GM23338 (cell line): ENCODE measurements at regions not wholly inside any gene's neighbourhood (a gene's known extent, or its start where the extent isn't known, plus 50 kb on each side); places are given as distances from the start of the nearest gene placed in this dataset.

ENCODE experiments used
- ATAC-seq: fragments of 200-7000 bp; cut with Tn5 transposase; 3 replicates; pipeline ENCODE4 v1.9.1; 2020
- DNase-seq: peaks from one replicate; pipeline ENCODE4 v3.0.0-alpha.2; 2015; ENCODE audit warnings: low spot score
- H2AFZ ChIP-seq: fragments of 200-600 bp; sonication (generic); 2 replicates; pipeline ENCODE4 v1.8.0; 2016; ENCODE audit warnings: antibody characterized with exemption, mild to moderate bottlenecking, moderate library complexity
- H3F3A ChIP-seq: fragments of 200-600 bp; sonication (generic); replicated peaks from 2 replicates; pipeline ENCODE4 v1.8.0; 2017; ENCODE audit warnings: antibody characterized with exemption, mixed run types, low read depth
- H3K27ac ChIP-seq: fragments of 200-600 bp; sonication (generic); 2 replicates; pipeline ENCODE4 v1.6.1; 2016; ENCODE audit warnings: low read depth
- H3K27me3 ChIP-seq: fragments of 200-600 bp; sonication (generic); 2 replicates; pipeline ENCODE4 v1.8.0; 2016; ENCODE audit warnings: mild to moderate bottlenecking, mixed run types, moderate library complexity; ENCODE audit not compliant: insufficient read depth
- H3K36me3 ChIP-seq: fragments of 200-600 bp; sonication (generic); 2 replicates; pipeline ENCODE4 v1.8.0; 2016; ENCODE audit warnings: mild to moderate bottlenecking; ENCODE audit not compliant: insufficient read depth
- H3K4me1 ChIP-seq: fragments of 200-600 bp; sonication (generic); 2 replicates; pipeline ENCODE4 v1.8.0; 2016; ENCODE audit warnings: mild to moderate bottlenecking, moderate library complexity; ENCODE audit not compliant: insufficient read depth
- H3K4me2 ChIP-seq: fragments of 200-600 bp; sonication (generic); 2 replicates; pipeline ENCODE4 v1.7.1; 2017; ENCODE audit warnings: mixed run types
- H3K4me3 ChIP-seq: fragments of 200-600 bp; sonication (generic); 2 replicates; pipeline ENCODE4 v1.6.1; 2016; ENCODE audit warnings: mixed run types
- H3K79me2 ChIP-seq: fragments of 200-600 bp; sonication (generic); replicated peaks from 2 replicates; pipeline ENCODE4 v1.8.0; 2017; ENCODE audit warnings: mild to moderate bottlenecking; ENCODE audit not compliant: insufficient read depth
- H3K9me2 ChIP-seq: fragments of 200-600 bp; sonication (generic); 2 replicates; pipeline ENCODE4 v1.8.0; 2017; ENCODE audit not compliant: insufficient read depth
- H4K20me1 ChIP-seq: fragments of 200-600 bp; sonication (generic); replicated peaks from 2 replicates; pipeline ENCODE4 v1.8.0; 2017; ENCODE audit warnings: mild to moderate bottlenecking; ENCODE audit not compliant: insufficient read depth
- H3K27ac Mint-ChIP-seq: 2 replicates; pipeline ENCODE4 v1.8.0; 2020; ENCODE audit warnings: inconsistent platforms, mild to moderate bottlenecking, moderate library complexity, mixed read lengths
- H3K27me3 Mint-ChIP-seq: 3 replicates; pipeline ENCODE4 v1.8.0; 2022; ENCODE audit warnings: low read depth, mild to moderate bottlenecking, moderate library complexity, mixed read lengths, inconsistent platforms; ENCODE audit not compliant: insufficient read depth, poor library complexity
- H3K36me3 Mint-ChIP-seq: 3 replicates; pipeline ENCODE4 v1.8.0; 2021; ENCODE audit warnings: low read depth, mild to moderate bottlenecking, inconsistent platforms, moderate library complexity, mixed read lengths
- H3K4me1 Mint-ChIP-seq: 3 replicates; pipeline ENCODE4 v1.8.0; 2020; ENCODE audit warnings: mild to moderate bottlenecking, inconsistent platforms, mixed read lengths
- H3K4me3 Mint-ChIP-seq: 3 replicates; pipeline ENCODE4 v1.8.0; 2021; ENCODE audit warnings: moderate library complexity, mild to moderate bottlenecking, inconsistent platforms, mixed read lengths
- H3K9me3 Mint-ChIP-seq: 3 replicates; pipeline ENCODE4 v1.8.0; 2020; ENCODE audit warnings: moderate library complexity, mild to moderate bottlenecking, inconsistent platforms, mixed read lengths
- CREB1 ChIP-seq: fragments of 250-450 bp; sonication (Bioruptor Pico); IDR thresholded peaks from 2 replicates; pipeline ENCODE4 v1.5.0; 2020; ENCODE audit warnings: low read depth, mild to moderate bottlenecking, moderate library complexity
- CTCF ChIP-seq, 2 experiments: fragments of 200-600 bp in 1 of 2; sonication (generic) in 1 of 2; conservative IDR thresholded peaks; 2 replicates each; pipeline versions ENCODE4 v1.5.1 to v1.6.1; 2016 to 2017; ENCODE audit warnings: antibody characterized with exemption in 2 of 2, low read depth in 2 of 2, mild to moderate bottlenecking in 2 of 2, moderate library complexity in 1 of 2
- EZH2 ChIP-seq: fragments of 200-600 bp; sonication (generic); IDR thresholded peaks from one replicate; pipeline ENCODE4 v1.8.0; 2017; ENCODE audit warnings: antibody characterized with exemption, mild to moderate bottlenecking, low read depth; ENCODE audit not compliant: unreplicated experiment
- EZH2phosphoT487 ChIP-seq: fragments of 200-600 bp; sonication (generic); IDR thresholded peaks from one replicate; pipeline ENCODE4 v1.8.1; 2018; ENCODE audit warnings: antibody characterized with exemption; ENCODE audit not compliant: unreplicated experiment
- JUNB ChIP-seq: IDR thresholded peaks from one replicate; pipeline ENCODE4 v1.6.1; 2016; ENCODE audit warnings: antibody characterized with exemption; ENCODE audit not compliant: unreplicated experiment
- NANOG ChIP-seq: IDR thresholded peaks from 2 replicates; pipeline ENCODE4 v1.6.1; 2016; ENCODE audit warnings: antibody characterized with exemption, borderline replicate concordance
- POLR2AphosphoS5 ChIP-seq: IDR thresholded peaks from 2 replicates; pipeline ENCODE4 v1.6.1; 2016; ENCODE audit warnings: antibody characterized with exemption, low read depth
- REST ChIP-seq: IDR thresholded peaks from one replicate; pipeline ENCODE4 v1.6.1; 2018; ENCODE audit warnings: antibody characterized with exemption; ENCODE audit not compliant: unreplicated experiment
- STAT1 ChIP-seq: IDR thresholded peaks from one replicate; pipeline ENCODE4 v1.6.1; 2016; ENCODE audit warnings: antibody characterized with exemption; ENCODE audit not compliant: unreplicated experiment
- ZNF114 ChIP-seq: fragments of 250-450 bp; sonication (Bioruptor Pico); IDR thresholded peaks from 2 replicates; pipeline ENCODE4 v1.5.0; 2020; ENCODE audit warnings: mild to moderate bottlenecking, moderate library complexity
- ZNF331 ChIP-seq: fragments of 250-450 bp; sonication (Bioruptor Pico); IDR thresholded peaks from 2 replicates; pipeline ENCODE4 v1.5.0; 2020; ENCODE audit warnings: low read depth, mild to moderate bottlenecking, moderate library complexity
- ZNF462 ChIP-seq: fragments of 250-450 bp; sonication (Bioruptor Pico); IDR thresholded peaks from 2 replicates; pipeline ENCODE4 v1.5.0; 2020; ENCODE audit warnings: mild to moderate bottlenecking, moderate library complexity
- TF ChIP-seq, protein P1 (sequence below): IDR thresholded peaks from 2 replicates; pipeline ENCODE4 v1.6.1; 2016; ENCODE audit warnings: antibody characterized with exemption

DNA sequence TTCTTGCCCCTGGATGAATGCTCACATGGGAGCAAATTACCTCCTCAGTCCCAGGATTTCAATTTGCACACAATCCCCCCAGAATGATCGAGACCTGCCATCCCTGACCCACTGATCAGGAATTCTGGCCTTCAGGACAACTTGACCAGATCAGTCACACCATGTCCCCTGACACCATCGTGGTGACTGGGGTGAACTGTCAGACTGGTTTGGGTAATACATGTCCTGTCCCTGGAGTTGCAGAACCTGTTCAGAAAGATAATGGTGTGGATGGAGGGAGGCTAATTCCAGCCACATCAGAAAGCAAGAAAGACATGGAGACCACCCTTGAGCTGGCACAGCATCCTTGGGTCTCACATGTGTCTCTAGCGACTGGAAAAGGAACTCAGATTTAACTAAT, 57.9 kb upstream of the TOP3B start:
- peaks cover 100% of the 10 kb centered on the region for H3K27me3 ChIP-seq
- no peaks in the 10 kb centered on the region for H3K36me3 ChIP-seq
- DNase-seq (no peak), ATAC-seq (no peak)
- H4K20me1 ChIP-seq = no peaks in the 10 kb centered on the region
- no peaks in the 10 kb centered on the region for H3K79me2 ChIP-seq
- Mint-ChIP-seq H3K9me3 (no peaks in the 10 kb centered on the region), H3K4me1 (peaks cover 4% of the 10 kb centered on the region; the same call in 1 of the 3 replicates), H3K4me3 (no peak overlapping the region), H3K36me3 (no peaks in the 10 kb centered on the region), H3K27ac (no peak overlapping the region), H3K27me3 (peaks cover 85% of the 10 kb centered on the region)
- no peaks in the 10 kb centered on the region for H3F3A ChIP-seq
- H3K27ac ChIP-seq = no peak overlapping the region
- no peaks in the 10 kb centered on the region for H3K4me1 ChIP-seq
- H3K4me3 ChIP-seq = no peak overlapping the region
- TF ChIP-seq JUNB (no peak), EZH2 (no peak), ZNF114 (CRISPR knock-in tag) (no peak), ZNF331 (CRISPR knock-in tag) (no peak), STAT1 (no peak), NANOG (no peak), POLR2AphosphoS5 (no peak), CTCF (conservative IDR thresholded peaks at IDR 0.05; ENCODE audit: low read depth in 2 of 2) (no peak), ZNF462 (CRISPR knock-in tag) (no peak), EZH2phosphoT487 (no peak), CREB1 (no peak), REST (no peak)
- TF ChIP-seq, protein P1, sequence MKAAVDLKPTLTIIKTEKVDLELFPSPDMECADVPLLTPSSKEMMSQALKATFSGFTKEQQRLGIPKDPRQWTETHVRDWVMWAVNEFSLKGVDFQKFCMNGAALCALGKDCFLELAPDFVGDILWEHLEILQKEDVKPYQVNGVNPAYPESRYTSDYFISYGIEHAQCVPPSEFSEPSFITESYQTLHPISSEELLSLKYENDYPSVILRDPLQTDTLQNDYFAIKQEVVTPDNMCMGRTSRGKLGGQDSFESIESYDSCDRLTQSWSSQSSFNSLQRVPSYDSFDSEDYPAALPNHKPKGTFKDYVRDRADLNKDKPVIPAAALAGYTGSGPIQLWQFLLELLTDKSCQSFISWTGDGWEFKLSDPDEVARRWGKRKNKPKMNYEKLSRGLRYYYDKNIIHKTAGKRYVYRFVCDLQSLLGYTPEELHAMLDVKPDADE = no peak
- no peak overlapping the region for H3K4me2 ChIP-seq
- no peak overlapping the region for H2AFZ ChIP-seq
- no peaks in the 10 kb centered on the region for H3K9me2 ChIP-seq
